ENCODE measurements at regions not wholly inside any gene's neighbourhood (a gene's known extent, or its start where the extent isn't known, plus 50 kb on each side); places are given as distances from the start of the nearest gene placed in this dataset.

DNA sequence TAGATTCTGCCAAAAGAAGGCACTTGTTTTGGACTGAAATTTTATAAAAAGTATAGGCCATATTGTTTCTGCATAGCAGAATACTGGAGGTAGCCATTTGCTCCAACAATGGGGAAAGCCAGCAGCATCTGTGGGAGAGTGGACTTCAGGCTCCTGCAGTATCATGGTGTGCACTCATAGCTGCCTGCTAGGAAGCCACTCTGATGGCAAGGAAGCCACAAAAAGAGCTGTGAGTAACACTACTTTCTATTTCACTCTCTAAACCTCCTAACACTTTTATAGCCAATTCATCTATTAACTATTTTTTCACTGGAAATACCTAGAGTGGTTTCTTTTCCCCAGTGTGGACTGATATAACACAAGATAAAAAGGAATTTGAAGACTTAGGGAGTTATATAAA, 144.4 kb upstream of the KCNJ3 start:
- no TSS peak for BruUV-seq (replicated peaks)
- TF ChIP-seq, protein P1, sequence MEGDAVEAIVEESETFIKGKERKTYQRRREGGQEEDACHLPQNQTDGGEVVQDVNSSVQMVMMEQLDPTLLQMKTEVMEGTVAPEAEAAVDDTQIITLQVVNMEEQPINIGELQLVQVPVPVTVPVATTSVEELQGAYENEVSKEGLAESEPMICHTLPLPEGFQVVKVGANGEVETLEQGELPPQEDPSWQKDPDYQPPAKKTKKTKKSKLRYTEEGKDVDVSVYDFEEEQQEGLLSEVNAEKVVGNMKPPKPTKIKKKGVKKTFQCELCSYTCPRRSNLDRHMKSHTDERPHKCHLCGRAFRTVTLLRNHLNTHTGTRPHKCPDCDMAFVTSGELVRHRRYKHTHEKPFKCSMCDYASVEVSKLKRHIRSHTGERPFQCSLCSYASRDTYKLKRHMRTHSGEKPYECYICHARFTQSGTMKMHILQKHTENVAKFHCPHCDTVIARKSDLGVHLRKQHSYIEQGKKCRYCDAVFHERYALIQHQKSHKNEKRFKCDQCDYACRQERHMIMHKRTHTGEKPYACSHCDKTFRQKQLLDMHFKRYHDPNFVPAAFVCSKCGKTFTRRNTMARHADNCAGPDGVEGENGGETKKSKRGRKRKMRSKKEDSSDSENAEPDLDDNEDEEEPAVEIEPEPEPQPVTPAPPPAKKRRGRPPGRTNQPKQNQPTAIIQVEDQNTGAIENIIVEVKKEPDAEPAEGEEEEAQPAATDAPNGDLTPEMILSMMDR (conservative IDR thresholded peaks at IDR 0.05; ENCODE audit: low read depth, low read length), result no peak
- TF ChIP-seq EZH2 (IDR thresholded peaks at IDR 0.05; ENCODE audit: borderline replicate concordance, low read depth, low read length, poor library complexity, severe bottlenecking), result no peak
- intact Hi-C loops (cut with micrococcal nuclease; ENCODE audit: unreplicated experiment), result no loop called here
- POLR2A ChIA-PET (ENCODE audit: low non-redundant PET), result no interaction called here
- DNase-seq (ENCODE audit: low spot score), result no peak
- Histone ChIP-seq H3K4me3 (ENCODE audit: low read depth, low read length, poor library complexity, severe bottlenecking) (no peak overlapping the region), H3K36me3 (ENCODE audit: insufficient read depth, low read length, poor library complexity, severe bottlenecking) (no peaks in the 10 kb centered on the region), H3K27ac (ENCODE audit: low read depth, low read length, poor library complexity, severe bottlenecking) (no peak overlapping the region), H3K4me1 (ENCODE audit: insufficient read depth, low read length, poor library complexity, severe bottlenecking) (no peaks in the 10 kb centered on the region), H3K27me3 (replicated peaks; ENCODE audit: insufficient read depth, low read depth, low read length, poor library complexity) (no peaks in the 10 kb centered on the region), H3K9me3 (ENCODE audit: low read depth, low read length, poor library complexity, severe bottlenecking) (no peaks in the 10 kb centered on the region)
- CTCF ChIA-PET, result no interaction called here

DNA sequence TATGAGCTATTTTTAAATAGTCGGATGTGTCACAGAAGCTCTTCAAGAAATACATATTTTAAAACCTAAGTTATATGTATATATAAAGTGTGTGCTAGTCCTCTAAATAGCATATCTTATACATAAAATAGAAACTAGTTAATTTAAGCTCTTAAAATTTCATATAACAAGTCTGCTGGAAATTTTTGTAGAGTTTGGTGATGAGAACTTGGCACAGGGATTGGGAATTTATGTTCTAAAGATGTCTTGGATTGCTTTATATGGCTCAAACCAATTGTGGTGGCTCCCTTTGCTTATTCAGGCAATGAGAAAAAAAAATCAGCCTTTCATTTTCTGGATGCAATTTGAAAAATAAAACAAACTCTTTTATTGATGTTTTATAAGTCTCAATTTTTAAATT, 142.8 kb upstream of the KCNJ3 start:
- intact Hi-C loops (cut with micrococcal nuclease; ENCODE audit: unreplicated experiment), result no loop called here
- TF ChIP-seq, protein P1 (conservative IDR thresholded peaks at IDR 0.05; ENCODE audit: low read depth, low read length), result no peak
- TF ChIP-seq EZH2 (IDR thresholded peaks at IDR 0.05; ENCODE audit: borderline replicate concordance, low read depth, low read length, poor library complexity, severe bottlenecking), result no peak
- Histone ChIP-seq H3K27ac (ENCODE audit: low read depth, low read length, poor library complexity, severe bottlenecking) (no peak overlapping the region), H3K27me3 (replicated peaks; ENCODE audit: insufficient read depth, low read depth, low read length, poor library complexity) (no peaks in the 10 kb centered on the region), H3K9me3 (ENCODE audit: low read depth, low read length, poor library complexity, severe bottlenecking) (no peaks in the 10 kb centered on the region), H3K36me3 (ENCODE audit: insufficient read depth, low read length, poor library complexity, severe bottlenecking) (no peaks in the 10 kb centered on the region), H3K4me1 (ENCODE audit: insufficient read depth, low read length, poor library complexity, severe bottlenecking) (no peaks in the 10 kb centered on the region), H3K4me3 (ENCODE audit: low read depth, low read length, poor library complexity, severe bottlenecking) (no peak overlapping the region)
- ChIA-PET POLR2A (ENCODE audit: low non-redundant PET) (no interaction called here), CTCF (interaction anchor here (0.6 kb wide), 1 partner anchor 1640 kb away, joined by 9 read pairs; no protein-coding TSS in a partner anchor)
- no TSS peak for BruUV-seq (replicated peaks)
- DNase-seq (ENCODE audit: low spot score), result no peak

DNA sequence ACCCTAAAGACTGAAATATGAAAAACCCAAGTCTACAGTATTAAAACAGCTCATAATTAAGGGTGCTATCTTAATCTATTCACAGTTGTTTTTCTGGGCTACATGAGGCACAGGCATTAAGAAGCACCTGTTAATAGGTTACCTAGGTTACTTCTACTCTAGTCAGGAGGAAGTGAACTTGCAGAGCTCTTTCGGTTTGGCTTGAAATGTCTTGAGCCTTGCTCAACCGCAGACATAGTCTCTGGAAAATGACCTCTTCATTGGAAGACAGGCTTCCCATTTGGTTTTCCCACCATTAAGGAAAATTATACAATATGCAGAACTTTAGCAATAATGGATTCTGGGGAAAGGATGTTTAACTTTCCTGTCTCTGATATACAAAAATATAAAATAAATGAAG, 142.3 kb upstream of the KCNJ3 start:
- ChIA-PET CTCF (no interaction called here), POLR2A (ENCODE audit: low non-redundant PET) (no interaction called here)
- no TSS peak for BruUV-seq (replicated peaks)

More for the DNA sequence above, 142.3 kb upstream of the KCNJ3 start:
- TF ChIP-seq, protein P1 (conservative IDR thresholded peaks at IDR 0.05; ENCODE audit: low read depth, low read length), result no peak
- no peak for TF ChIP-seq EZH2 (IDR thresholded peaks at IDR 0.05; ENCODE audit: borderline replicate concordance, low read depth, low read length, poor library complexity, severe bottlenecking)
- no peaks in the 10 kb centered on the region for H3K9me3 ChIP-seq (ENCODE audit: low read depth, low read length, poor library complexity, severe bottlenecking)
- no peaks in the 10 kb centered on the region for H3K4me1 ChIP-seq (ENCODE audit: insufficient read depth, low read length, poor library complexity, severe bottlenecking)
- no peaks in the 10 kb centered on the region for H3K27me3 ChIP-seq (replicated peaks; ENCODE audit: insufficient read depth, low read depth, low read length, poor library complexity)
- H3K4me3 ChIP-seq (ENCODE audit: low read depth, low read length, poor library complexity, severe bottlenecking), result no peak overlapping the region
- DNase-seq (ENCODE audit: low spot score), result no peak
- no peak overlapping the region for H3K27ac ChIP-seq (ENCODE audit: low read depth, low read length, poor library complexity, severe bottlenecking)
- no peaks in the 10 kb centered on the region for H3K36me3 ChIP-seq (ENCODE audit: insufficient read depth, low read length, poor library complexity, severe bottlenecking)
- intact Hi-C loops (cut with micrococcal nuclease; ENCODE audit: unreplicated experiment), result no loop called here

Measured in A673 (cell line).